ENCODE measurements at regions not wholly inside any gene's neighbourhood (a gene's known extent, or its start where the extent isn't known, plus 50 kb on each side); places are given as distances from the start of the nearest gene placed in this dataset.

DNA sequence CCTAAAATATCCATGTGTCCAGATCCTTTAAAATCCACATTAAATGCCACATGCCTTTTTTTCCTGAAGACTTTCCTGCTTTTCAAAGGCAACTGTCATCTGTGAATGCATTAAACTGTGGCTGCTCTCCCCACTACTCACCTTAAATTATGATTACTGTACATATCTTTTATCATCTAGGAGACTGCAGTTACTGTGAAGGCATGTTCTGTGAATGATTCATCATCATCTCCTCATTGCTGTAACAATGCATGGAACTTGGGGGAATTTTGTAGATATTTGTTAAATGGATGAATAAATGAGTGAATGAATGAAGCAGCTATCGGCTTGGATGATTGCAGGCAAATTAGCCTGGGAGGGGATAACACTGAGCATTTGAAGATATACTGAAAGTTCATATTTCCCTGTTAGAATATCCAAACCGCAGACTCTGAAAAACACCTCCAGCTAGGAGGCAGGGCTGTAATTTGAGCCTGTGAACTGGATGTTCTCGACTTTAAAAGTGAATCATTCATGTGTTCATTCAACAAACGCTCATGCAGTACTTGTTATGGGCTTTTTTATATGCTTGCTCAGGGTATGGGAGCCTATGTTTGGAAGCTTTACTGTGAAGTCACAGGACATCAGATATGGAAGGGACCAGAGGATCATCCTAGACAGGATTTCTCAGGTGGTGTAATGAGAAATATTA lies 519.2 kb downstream of the KIF4B start:
- in situ Hi-C loops (cut with HindIII; ENCODE audit: low sequenced_read_pairs), result no loop called here
- TF ChIP-seq, protein P1, sequence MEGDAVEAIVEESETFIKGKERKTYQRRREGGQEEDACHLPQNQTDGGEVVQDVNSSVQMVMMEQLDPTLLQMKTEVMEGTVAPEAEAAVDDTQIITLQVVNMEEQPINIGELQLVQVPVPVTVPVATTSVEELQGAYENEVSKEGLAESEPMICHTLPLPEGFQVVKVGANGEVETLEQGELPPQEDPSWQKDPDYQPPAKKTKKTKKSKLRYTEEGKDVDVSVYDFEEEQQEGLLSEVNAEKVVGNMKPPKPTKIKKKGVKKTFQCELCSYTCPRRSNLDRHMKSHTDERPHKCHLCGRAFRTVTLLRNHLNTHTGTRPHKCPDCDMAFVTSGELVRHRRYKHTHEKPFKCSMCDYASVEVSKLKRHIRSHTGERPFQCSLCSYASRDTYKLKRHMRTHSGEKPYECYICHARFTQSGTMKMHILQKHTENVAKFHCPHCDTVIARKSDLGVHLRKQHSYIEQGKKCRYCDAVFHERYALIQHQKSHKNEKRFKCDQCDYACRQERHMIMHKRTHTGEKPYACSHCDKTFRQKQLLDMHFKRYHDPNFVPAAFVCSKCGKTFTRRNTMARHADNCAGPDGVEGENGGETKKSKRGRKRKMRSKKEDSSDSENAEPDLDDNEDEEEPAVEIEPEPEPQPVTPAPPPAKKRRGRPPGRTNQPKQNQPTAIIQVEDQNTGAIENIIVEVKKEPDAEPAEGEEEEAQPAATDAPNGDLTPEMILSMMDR (IDR thresholded peaks at IDR 0.05; ENCODE audit: low read depth, low read length), result no peak
- peak; percentile 2 for DNase-seq (ENCODE audit: low read depth, low spot score)
- H3K4me3 ChIP-seq (ENCODE audit: low read depth, low read length), result no peak overlapping the region

DNA sequence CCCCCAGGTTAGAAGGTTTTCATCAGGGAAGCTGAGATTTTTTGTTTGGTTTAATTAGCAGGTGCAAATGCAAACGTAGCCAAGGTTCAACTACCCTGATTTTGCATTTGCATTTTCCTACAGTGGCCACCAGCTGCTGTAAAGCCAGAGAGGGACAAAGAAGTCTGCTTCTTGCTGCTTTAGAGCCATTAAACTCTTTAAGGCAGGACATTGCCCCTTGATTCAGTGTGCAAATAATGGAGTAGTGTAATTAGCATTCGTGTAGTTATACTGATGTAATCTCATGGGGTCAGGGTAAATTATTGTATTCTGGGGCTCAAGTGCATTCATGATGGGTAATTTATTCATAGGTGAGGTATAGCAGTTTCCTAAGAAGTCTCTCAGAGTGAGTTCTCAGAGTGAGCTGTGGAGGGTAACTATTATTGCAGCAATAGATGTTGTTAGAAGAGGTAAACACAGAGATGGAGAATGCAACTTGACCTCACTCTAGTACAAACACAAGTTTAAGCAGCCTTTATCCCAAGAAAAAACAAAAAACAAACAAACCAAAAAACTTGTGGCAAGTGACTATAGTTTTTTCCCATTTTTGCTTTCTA lies 526.5 kb downstream of the KIF4B start:
- in situ Hi-C loops (cut with HindIII; ENCODE audit: low sequenced_read_pairs), result no loop called here
- H3K4me3 ChIP-seq (ENCODE audit: low read depth, low read length), result no peak overlapping the region
- TF ChIP-seq, protein P1 (IDR thresholded peaks at IDR 0.05; ENCODE audit: low read depth, low read length), result no peak
- no peak for DNase-seq (ENCODE audit: low read depth, low spot score)

DNA sequence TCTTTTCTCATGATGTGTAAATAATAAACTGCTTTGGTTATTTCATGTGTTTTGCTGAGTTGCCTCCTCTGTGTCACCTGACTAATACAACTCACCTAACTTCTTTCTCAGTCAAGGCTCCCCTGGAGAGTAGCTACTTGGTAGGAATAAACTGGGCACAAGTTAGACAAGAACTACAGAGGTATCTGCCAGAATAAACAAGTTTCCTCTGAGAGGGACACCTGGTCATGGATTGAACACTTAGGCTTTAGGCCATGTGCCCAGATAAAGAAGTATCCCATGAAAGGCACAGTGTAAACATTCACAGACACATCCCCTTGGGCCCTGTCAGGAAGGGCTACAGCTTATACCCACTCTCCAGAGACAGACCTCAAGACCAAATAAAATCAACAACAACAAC lies 532.5 kb downstream of the KIF4B start:
- no peak for DNase-seq (ENCODE audit: low read depth, low spot score)
- TF ChIP-seq, protein P1 (IDR thresholded peaks at IDR 0.05; ENCODE audit: low read depth, low read length), result no peak
- in situ Hi-C loops (cut with HindIII; ENCODE audit: low sequenced_read_pairs), result no loop called here
- no peak overlapping the region for H3K4me3 ChIP-seq (ENCODE audit: low read depth, low read length)

DNA sequence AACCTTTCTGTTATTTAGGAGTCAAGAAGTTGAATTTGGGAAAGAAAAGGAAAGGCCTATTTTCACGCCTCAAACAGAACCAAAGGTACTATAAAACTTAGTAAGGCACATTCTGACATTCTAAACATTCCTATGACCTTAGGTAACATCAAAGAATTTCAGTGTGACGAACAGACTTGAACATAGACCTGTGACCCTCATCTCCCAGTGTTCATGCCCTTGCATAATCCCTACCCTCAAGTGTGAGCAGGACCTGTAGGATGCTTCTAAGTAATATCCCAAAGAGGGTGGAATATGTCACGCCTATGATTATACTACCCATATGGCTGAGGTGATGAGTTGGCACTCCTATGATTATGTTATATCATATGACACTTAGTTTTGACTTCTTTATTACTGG lies 540.9 kb downstream of the KIF4B start:
- DNase-seq (ENCODE audit: low read depth, low spot score), result no peak
- in situ Hi-C loops (cut with HindIII; ENCODE audit: low sequenced_read_pairs), result no loop called here
- TF ChIP-seq, protein P1 (IDR thresholded peaks at IDR 0.05; ENCODE audit: low read depth, low read length), result no peak
- H3K4me3 ChIP-seq (ENCODE audit: low read depth, low read length), result no peak overlapping the region

DNA sequence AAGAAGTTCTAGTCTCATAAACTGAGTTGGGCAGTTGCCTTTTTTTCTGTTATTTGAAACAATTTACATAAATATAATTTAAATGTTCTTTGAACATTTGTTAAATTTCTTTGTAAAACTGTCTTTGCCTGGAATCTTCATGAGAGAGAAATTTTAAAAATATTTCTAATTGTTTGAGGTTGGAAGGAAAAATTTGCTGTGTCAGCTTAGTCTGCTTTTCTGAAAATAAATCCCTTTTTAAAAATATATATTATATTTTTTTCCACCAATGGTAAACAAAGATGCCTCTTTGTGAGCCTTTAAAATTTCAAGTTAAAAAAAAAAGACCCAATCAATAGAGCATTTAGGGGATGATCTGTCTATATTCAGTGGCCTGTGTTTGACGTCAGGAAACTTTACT lies 542.7 kb downstream of the KIF4B start:
- TF ChIP-seq, protein P1 (IDR thresholded peaks at IDR 0.05; ENCODE audit: low read depth, low read length), result no peak
- no peak for DNase-seq (ENCODE audit: low read depth, low spot score)
- no peak overlapping the region for H3K4me3 ChIP-seq (ENCODE audit: low read depth, low read length)
- in situ Hi-C loops (cut with HindIII; ENCODE audit: low sequenced_read_pairs), result no loop called here

DNA sequence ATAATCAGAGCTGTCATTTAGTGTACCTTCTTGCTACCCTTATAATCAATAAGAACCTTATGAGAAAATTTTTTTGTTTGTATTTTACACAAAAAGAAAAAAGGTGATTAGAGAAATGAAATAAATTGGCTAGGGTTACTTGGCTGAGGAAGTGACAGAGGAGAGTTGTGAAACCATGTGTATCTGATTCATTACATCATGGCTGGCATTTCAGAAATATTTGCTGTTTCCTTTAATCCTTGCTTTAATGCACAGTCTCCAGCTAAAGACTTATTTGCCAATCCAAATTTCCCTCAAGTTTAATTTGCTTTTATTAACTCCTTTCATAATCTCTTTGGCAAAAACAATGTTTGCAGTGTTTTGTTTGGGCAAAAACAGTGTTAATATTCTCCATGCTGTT lies 543.1 kb downstream of the KIF4B start:
- TF ChIP-seq, protein P1 (IDR thresholded peaks at IDR 0.05; ENCODE audit: low read depth, low read length), result no peak
- H3K4me3 ChIP-seq (ENCODE audit: low read depth, low read length), result no peak overlapping the region
- no peak for DNase-seq (ENCODE audit: low read depth, low spot score)
- in situ Hi-C loops (cut with HindIII; ENCODE audit: low sequenced_read_pairs), result no loop called here
